HG02642 (cell line): ENCODE measurements at regions not wholly inside any gene's neighbourhood (a gene's known extent, or its start where the extent isn't known, plus 50 kb on each side); places are given as distances from the start of the nearest gene placed in this dataset.

Experiments
- ATAC-seq: cut with Tn5 transposase; IDR thresholded peaks from one replicate; pipeline ENCODE4 v1.9.1; 2021; ENCODE audit warnings: mild to moderate bottlenecking; ENCODE audit not compliant: unreplicated experiment, poor library complexity

DNA sequence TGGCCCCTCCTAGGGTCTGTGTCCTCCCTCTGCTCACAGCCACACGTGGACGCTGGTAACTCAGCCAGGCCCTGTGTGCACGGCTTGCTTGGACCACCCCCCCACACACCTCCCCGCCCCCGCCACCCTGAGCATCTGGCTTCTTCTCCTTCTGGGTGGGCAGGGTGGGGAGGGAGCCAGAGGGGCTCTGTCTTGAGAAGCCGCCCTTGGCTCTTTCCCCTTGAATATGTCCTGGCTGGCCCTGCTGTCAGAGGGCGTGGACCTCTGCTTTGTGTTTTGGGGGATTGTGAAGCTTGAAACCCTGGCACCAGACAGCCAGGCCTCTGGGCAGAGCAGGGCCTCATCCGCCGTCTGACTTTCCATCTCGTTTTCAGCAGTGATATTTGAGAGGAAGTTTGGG lies 72.1 kb downstream of the GLI2 start:
- no peak for ATAC-seq

DNA sequence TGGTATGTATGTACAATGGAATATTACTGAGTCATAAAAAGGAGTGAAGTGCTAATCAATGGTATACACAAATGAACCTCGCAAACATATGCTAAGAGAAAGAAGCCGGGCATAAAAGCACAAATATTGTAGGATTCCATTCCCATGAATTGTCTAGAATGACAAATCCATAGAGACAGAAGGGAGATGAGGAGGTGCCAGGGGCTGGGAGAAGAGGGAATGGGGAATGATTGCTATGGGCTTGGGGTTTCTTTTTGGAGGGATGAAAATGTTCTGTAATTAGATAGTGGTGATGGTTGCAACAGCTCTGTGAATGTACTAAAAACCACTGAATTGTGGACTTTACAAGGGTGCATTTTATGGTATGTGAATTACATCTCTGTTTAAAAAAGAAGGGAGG lies 73.5 kb downstream of the GLI2 start:
- ATAC-seq = no peak

GRCh38 chr2:120809609-120810440 lies 74.2 kb downstream of the GLI2 start:
- no peak for ATAC-seq

- no peak for ATAC-seq
Observed at GRCh38 chr2:120810639-120811038, 75.0 kb downstream of the GLI2 start.

- no peak for ATAC-seq
Observed at GRCh38 chr2:120812866-120813265, 77.2 kb downstream of the GLI2 start.

- ATAC-seq = no peak
Observed at GRCh38 chr2:120814352-120814751, 78.7 kb downstream of the GLI2 start.

DNA sequence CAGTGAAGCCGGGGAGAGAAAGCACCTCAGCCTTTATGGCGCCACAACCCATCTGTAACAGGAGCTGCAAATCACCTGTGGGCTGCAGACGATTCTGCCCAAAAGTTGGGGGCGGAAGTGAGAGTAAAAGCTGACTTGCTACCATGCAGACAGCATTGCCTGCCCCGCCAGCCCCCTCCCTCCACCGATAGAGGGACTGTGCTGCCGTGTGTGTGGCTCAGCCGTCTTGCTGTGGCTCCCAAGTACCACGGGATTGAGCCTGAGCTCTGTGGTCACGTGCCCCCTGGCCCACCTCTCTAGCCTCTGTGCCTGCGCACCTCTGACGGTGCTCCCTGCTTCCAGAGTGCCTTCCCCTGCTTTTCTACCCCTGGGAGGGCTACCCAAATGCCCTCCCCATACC lies 79.6 kb downstream of the GLI2 start:
- no peak for ATAC-seq

DNA sequence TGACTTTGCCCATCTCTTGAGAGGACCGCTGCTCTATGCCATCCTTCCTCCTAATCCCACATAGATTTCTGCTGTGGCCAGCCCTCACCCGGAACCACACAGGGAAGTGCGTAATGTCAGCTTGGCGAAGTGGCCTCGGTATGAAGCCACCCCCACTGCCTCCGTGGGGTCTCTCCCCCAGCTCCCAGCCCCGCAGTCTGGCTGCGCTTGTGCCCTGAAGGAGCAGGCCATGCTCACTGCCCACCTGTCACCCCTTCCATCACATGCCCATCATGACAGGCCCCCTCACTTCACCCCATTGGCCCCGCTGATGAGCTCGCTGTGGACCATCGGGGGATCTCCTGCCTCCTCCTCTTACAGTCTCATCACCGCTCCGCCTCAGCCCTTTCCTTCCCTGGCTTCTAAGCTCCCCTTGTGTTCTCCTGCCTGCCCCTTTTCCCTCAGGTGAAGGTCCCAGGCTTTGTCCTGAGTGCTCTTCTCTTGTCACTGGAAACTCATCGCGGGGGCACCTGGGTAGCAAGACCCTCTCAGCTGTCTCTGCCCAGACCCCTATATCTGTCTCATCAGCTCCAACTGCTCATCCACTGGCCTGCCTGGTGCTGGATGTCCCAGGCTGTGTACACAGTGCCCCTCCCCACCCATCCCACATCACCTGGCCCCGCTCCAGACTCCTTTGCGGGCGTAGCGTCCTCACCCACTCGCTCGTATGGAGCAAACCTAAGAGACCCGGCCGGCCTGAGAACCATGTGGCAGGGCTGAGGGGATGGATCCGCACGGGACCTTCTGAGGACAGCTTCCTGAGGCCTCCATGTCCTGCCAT lies 81.7 kb downstream of the GLI2 start:
- ATAC-seq = no peak

- no peak for ATAC-seq
Observed at GRCh38 chr2:120817956-120818325, 82.3 kb downstream of the GLI2 start.

DNA sequence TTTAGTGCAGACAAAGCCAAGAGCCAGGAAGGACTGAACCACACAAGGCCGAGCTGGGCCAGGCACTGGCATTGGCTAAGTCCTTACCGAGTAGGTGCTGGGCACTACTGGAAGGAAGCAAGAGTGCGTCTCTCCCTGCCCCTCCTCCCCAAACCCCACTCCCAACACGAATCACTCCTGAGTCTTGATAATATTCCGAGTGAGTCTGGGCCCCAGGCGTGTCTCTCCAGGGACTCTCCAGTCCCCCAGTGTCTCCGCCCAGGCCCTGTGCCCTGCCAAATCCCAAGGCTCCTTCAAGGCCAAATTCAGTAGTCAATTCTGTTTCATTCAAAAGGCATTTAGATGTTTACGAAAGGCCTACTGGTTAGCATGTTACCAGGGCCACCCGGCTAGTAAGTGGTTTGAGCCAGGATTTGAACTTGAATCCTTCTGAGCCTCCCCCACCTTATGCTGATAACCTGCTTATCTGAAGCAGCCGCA lies 82.8 kb downstream of the GLI2 start:
- no peak for ATAC-seq

DNA sequence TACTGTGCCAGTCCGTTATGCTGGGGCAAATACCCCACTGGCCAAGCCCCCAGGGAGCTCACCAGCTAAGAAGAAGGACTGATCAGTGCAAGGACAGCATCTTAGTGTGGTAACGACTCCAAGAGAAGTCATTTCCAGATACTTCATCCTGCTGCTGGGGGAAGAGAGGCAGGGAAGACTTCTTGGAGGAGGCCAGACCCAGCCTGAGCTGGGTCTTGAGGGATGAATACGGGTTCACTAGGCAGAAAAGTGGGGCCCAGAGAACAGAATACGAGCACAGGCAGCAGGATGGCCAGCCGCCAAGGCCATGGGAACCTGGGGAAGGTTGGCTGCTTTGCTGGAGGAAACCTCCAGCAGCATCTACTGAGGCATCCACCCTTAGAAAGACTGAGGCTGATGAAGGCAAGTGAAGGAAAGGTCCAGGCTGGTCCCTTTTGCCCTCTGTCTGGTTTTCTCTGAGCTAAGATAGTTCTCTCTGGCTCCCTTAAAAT lies 84.1 kb downstream of the GLI2 start:
- no peak for ATAC-seq

GRCh38 chr2:120820263-120820952 lies 84.7 kb downstream of the GLI2 start:
- ATAC-seq = no peak

GRCh38 chr2:120820953-120821279 lies 85.2 kb downstream of the GLI2 start:
- no peak for ATAC-seq

- ATAC-seq = no peak
Observed at GRCh38 chr2:120821446-120822160, 85.9 kb downstream of the GLI2 start.

- ATAC-seq = no peak
Observed at GRCh38 chr2:120822933-120823332, 87.3 kb downstream of the GLI2 start.

- ATAC-seq = no peak
Observed at GRCh38 chr2:120823551-120823950, 87.9 kb downstream of the GLI2 start.

DNA sequence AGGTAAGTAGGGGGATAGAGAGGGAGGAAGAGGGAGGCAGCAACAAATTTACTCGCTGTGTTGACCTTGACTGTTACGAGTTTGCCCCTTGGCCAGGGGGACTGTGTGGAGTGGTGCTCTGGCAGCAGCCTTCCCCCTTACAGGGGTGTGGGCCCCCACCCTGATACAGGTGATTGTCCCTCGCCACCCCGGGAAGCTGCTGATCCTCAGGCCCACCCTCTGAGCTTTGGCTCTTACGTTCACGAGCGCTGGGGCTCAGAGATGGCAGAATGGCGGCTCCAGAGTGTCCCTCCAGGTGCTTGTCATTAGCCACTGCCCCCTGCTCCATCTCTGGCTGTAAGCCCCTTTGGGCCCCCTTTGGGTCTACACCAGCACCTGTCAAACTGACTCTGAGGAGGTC lies 88.6 kb downstream of the GLI2 start:
- ATAC-seq = no peak

DNA sequence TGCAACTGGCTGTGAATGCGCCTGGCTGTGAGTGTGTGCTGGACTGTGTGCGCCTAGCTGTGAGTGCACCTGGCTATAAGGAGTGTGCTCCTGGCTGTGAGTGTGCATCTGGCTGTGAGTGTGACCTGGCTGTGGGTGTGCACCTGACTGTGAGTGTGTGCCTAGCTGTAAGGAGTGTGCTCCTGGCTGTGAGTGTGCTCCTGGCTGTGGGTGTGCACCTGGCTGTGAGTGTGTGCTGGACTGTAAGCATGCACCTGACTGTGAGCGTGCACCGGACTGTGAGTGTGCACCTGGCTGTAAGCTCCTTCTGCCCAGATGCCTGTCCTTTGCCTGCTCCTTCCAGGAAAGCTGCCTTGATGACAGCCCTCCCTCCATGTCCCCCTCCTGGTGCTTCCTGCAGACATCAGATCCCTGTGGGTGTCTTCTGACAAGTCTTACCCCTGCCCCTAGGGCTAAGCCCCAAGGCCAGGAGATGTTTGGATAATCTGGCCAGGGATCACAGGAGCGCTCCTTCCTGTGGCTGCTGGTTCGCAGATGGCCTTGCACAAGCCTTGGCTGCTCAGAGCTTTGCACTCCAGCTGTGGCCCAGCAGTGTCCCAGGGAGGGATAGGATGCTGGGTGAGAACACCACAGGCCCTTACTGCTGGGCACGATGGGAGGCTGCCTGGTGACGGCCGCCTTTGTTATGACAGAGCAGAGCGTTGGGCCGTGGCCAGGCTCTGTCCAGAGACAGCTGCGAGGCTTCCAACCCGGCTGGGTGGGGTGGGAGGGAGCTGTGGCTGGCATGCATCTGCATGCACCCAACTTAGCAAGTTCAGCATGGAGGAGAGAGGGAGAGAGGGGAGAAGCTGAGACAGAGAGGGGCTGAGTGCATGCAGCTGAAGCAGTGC lies 89.9 kb downstream of the GLI2 start:
- ATAC-seq = no peak

DNA sequence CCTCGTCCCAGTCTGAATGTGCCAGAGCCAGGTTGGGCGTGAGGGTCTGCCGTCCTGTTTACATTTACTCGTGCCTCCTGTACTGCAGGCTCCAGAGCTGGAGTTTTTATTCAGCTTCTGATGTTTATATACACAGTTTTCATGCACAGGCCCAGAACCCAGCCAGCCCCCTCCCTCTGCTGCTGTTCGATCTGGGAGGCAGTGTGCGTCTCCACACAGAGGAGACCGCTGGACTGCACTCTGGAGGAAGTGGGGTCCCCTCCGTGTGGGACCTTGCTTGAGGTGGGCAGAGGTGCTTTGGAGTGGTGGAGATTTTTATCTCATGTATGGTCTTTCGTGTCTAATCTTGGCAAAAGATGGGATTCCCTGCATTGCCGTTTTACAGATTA lies 90.6 kb downstream of the GLI2 start:
- no peak for ATAC-seq
